Right renal pelvis (tissue), 4 donors: ENCODE measurements at regions not wholly inside any gene's neighbourhood (a gene's known extent, or its start where the extent isn't known, plus 50 kb on each side); places are given as distances from the start of the nearest gene placed in this dataset.

Experiments used
- DNase-seq, 4 donors: peaks; one replicate each; pipeline ENCODE4 v3.0.0-alpha.2; 2013; ENCODE audit warnings: low read depth in 4 of 4, low spot score in 3 of 4, missing footprints in 1 of 4

DNA sequence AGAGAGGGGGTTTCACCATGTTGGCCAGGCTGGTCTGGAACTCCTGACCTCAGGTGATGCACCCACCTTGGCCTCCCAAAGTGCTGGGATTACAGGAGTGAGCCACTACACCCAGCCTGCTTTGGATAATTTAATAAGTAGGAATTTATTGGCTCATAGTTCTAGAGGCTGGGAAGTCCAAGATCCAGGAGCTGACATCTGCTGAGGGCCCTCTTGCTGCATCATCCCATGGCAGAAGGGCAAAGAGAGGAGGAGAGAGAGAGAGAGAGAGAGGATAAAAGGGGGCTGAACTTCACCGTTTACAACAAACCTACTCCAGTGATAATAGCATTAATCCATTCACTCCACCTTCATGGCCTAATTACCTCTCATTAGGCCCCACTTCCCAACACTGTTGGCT, 62.0 kb upstream of the HES1 start:
- no peak for DNase-seq

DNA sequence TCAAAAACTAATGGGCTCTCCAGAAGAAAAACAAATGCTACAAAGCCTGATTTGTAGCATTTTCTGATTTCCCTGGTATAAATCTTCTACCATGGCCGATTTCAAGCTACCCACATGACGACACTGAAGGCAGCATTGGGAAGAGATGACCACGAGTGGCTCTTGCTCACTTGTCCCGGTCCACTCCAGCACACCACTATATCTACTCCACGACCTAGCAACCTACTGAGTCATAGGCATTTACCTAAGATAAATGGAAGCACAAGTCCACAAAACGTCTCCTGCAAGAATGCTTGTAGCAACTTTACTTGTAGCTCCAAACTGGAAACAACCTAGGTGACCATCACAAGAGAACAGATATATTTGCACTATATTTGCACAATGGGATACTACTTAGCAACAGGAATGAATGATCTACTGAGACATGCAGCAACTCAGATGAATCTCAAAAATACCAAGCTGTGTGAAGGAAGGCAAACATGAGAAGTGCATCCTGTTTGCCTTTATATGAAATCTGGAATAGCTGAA, 60.8 kb upstream of the HES1 start:
- no peak for DNase-seq

GRCh38 chr3:194075802-194076460, 60.0 kb upstream of the HES1 start:
- no peak for DNase-seq

- DNase-seq = no peak
These were observed 59.5 kb upstream of the HES1 start for GRCh38 chr3:194076475-194076874.

GRCh38 chr3:194077602-194078001, 58.3 kb upstream of the HES1 start:
- DNase-seq = no peak

DNA sequence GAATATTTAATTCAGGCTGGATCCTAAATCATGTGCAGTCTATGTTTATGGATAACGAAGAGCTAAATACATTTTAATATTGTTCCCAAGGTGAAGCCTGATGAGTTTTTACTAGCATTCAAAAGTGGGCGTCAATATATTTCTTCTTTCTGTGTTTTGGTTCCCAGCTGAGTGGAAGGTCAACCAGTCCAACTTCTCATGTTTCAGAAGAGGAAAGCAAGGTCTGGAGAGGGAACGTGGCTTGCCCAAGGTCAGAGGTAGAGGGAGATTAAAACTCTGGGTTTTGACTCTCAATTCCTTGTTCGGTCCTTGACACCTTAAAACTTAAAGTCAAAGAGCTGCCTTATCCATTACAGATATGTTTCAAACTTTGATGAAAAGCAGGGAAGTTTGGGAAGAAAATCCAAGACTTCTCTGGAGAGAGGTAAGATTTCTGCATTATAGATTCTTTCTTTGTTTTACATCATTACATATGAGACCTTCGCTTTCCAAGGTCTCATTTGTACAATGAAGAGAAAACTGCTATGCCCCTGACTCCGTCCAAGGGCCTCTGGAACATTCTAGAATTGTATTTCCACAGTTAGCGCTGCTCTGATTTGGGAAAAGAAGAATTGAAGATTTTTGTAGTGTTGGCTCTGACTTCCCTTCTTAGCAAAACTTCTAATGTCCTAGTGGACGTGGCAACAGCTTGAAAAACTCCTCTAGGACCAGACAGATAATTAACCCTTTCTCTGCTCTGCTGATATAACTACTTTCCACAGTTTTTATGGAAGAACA, 57.7 kb upstream of the HES1 start:
- no peak for DNase-seq

DNA sequence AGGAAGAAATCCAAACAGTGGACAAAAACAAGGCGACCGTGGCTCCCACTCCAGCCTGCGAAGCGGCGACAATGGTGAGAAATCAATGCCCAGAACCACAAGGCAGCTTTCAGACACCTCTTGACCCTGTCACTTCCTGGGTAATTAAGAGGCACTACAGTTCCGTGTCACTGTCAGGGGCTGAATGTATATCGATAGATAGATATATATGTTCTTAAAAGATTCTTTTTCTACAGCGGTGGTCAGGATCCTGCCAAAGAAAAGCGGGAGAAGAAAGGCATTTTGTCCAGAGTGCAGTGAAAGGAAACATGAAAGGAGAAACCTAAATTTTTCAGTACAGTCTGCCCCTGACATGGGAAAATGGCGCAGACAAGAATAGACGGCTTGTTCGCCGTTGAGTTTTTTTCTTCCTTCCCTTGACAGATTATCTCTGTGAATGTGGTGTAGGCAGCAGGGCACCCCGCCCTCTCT, 56.2 kb upstream of the HES1 start:
- DNase-seq = no peak

- no peak for DNase-seq
These were observed 55.5 kb upstream of the HES1 start for GRCh38 chr3:194080436-194080835.

GRCh38 chr3:194080913-194081800, 54.8 kb upstream of the HES1 start:
- DNase-seq = no peak

GRCh38 chr3:194081826-194082225, 54.1 kb upstream of the HES1 start:
- no peak for DNase-seq

- DNase-seq = no peak
These were observed 53.0 kb upstream of the HES1 start for GRCh38 chr3:194082743-194083636.

GRCh38 chr3:194083637-194084224, 52.2 kb upstream of the HES1 start:
- DNase-seq = no peak

GRCh38 chr3:194084284-194084683, 51.7 kb upstream of the HES1 start:
- DNase-seq = no peak
